HG03460 (cell line): ENCODE measurements at regions not wholly inside any gene's neighbourhood (a gene's known extent, or its start where the extent isn't known, plus 50 kb on each side); places are given as distances from the start of the nearest gene placed in this dataset.
"Not testable (repeated sequence)": the region's sequence is repeated elsewhere in the genome, so short reads cannot be mapped to it uniquely, and the experiment has no call there.

Experiments used
- ATAC-seq: cut with Tn5 transposase; IDR thresholded peaks from one replicate; pipeline ENCODE4 v1.9.1; 2021; ENCODE audit not compliant: unreplicated experiment

DNA sequence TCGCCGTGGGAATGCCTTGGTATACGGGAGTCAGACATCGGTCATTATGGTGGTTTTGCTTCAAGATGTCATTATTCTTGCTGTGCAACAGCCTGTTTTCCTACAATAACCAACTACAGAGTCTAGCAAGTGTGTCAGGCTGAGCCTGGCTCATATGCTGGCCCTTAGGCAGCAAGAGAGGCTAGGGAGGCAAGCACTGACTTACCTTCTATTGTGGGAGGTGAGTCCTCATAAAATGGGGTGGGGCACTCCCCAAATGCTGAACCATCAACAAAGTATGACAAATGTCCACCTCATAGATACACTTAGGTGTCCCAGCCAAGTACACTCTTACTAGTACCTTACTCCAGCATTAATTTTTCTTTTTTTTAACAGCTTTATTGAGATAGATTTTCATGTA is 77.0 kb upstream of the ATL2 start:
- no peak for ATAC-seq

- not testable (repeated sequence) for ATAC-seq
Measured at GRCh38 chr2:38451778-38452177, 74.7 kb upstream of the ATL2 start.

GRCh38 chr2:38450509-38450908 is 73.4 kb upstream of the ATL2 start:
- no peak for ATAC-seq

- ATAC-seq: no peak
Measured at GRCh38 chr2:38448692-38449410, 71.8 kb upstream of the ATL2 start.

GRCh38 chr2:38446906-38447561 is 70.0 kb upstream of the ATL2 start:
- ATAC-seq: no peak

- no peak for ATAC-seq
Measured at GRCh38 chr2:38446418-38446817, 69.3 kb upstream of the ATL2 start.

- no peak for ATAC-seq
Measured at GRCh38 chr2:38444247-38444646, 67.2 kb upstream of the ATL2 start.

GRCh38 chr2:38442643-38443541 is 65.8 kb upstream of the ATL2 start:
- no peak for ATAC-seq

GRCh38 chr2:38441346-38441745 is 64.3 kb upstream of the ATL2 start:
- no peak for ATAC-seq

- no peak for ATAC-seq
Measured at GRCh38 chr2:38440655-38441054, 63.6 kb upstream of the ATL2 start.

DNA sequence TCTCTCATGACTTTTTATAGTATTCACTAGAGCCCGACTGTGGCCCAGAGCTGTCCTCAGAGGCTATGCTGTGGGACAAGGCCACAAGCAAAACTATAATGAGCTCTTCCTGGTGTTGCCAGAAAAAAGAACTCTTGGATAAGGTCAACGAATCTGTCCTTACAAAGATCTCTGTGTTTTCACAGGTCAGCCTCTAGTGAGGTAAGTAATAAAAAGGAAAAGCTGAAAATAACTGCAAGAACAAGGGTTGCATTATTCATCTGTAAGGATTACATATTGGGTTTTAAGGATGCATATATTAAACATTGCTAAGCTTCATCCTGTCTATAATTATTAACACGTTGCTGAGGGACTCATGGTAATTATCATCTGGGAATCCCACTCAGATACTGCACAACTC is 62.8 kb upstream of the ATL2 start:
- ATAC-seq: no peak

GRCh38 chr2:38438883-38439612 is 62.0 kb upstream of the ATL2 start:
- ATAC-seq: peak; percentile 76

DNA sequence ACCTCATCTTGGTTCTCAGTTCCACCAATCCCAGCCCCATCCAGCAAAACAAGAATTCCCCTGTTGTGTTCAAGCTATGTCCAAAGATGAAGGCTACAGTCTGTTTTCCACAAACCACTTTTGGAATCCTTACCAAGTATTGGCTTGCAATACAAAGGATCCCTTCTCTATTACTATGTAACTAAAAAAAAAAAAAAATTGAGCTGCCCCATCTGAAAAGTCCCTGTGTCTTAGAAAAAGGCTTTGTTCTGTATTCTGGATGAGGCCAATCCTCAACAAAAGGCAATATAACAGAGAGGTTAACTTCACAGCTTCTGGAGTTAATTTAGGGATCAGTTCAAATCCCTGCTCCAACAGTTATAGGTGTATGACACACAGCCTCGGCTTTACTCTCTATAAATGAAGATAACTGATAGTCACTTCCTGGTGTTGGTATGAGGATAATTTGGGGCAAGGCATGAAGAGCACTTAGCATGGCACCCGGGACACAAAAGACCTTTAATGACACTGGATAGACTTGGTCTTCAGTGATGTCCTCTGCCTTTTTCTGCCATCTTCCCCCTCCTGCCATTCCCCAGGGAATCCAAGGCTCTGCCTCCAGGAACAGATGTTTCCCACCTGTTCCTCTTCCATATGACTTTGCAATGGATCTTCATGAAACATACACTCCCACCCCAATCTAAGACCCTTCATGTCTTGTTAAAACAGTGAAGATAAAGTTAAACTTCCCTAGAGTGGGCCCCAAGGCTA is 61.2 kb upstream of the ATL2 start:
- ATAC-seq: no peak

DNA sequence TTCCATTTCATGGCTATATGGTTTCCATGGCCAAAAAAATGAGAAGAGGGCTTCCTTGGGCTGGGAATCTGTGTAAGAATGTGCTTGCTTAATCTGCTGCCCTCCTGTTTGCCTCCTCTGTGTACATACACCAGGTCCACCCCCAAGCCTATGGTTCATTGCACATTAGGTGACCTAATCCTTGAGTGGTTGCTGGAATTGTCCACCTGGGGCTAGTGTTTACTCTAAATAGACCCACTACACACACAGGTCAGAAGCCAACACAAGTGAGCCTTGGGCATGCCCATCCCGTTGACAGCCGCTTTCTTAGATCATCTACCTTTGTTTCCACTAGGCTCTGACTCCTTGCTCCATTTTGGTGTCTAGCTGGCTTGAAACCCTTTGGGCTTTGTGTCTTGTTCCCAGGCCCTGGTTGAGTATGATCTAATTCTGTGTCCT is 59.2 kb upstream of the ATL2 start:
- no peak for ATAC-seq

GRCh38 chr2:38435775-38436174 is 58.7 kb upstream of the ATL2 start:
- no peak for ATAC-seq

DNA sequence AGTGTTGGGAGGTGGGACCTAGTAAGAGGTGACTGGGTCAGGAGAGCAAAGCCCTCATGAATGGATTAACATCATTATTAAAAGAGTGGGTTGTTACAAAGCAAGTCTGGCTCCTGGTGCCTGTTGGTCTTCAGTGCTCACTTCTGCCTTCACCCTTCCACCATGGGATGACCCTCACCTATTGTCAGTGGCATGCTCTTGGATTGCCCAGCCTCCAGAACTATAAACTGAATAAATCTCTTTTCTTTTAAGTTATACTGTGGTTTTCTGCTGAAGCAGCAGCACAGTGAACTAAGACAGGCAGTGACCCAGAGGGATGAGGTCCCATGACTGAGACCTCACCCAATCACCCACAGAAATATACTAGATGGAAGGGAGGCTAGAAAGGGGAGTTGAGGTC is 57.5 kb upstream of the ATL2 start:
- no peak for ATAC-seq

- ATAC-seq: no peak
Measured at GRCh38 chr2:38433607-38433975, 56.5 kb upstream of the ATL2 start.

DNA sequence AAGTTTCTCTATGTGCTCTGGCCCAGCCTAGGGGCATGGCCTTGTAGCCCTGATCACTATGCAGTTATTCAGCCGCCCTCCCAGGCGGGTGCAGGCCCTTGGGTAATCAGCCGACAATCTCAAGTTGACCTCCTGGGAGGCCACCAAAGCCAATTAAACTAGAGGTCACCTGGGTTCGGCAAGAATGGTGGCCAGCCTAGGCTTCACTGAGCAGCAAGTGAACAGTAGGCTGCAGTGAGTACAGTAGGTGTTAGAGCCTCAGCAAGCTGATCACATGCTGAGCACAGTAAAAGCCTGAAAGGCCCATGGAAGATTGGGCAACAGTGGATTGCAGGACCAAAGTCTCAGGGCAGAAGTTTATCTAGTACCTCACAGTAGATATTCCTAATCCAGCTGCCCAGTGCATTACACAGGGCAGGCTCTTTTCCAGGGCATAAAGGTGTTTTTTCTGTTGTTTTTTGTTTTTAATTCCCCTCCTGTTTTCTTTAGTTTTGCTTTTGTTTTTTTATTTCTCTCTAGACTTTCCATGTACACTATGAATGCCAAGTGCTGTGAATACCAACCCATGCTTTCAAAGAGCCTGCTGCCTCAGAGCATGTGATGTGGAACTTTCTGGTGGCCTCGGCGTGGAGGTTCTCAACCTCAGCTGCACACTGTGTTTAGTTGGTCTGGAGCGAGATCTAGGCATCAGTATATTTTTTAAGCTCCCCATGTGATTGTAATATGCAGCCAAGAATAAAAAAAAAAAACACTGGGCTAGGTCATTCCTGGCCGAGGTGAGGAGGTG is 55.9 kb upstream of the ATL2 start:
- ATAC-seq: no peak

GRCh38 chr2:38430597-38431207 is 53.6 kb upstream of the ATL2 start:
- ATAC-seq: no peak
